Brain microvascular endothelial cell (primary cell): ENCODE measurements at regions not wholly inside any gene's neighbourhood (a gene's known extent, or its start where the extent isn't known, plus 50 kb on each side); places are given as distances from the start of the nearest gene placed in this dataset.

ENCODE experiments used
- DNase-seq: peaks from one replicate; pipeline ENCODE4 v3.0.0-alpha.2; 2020
- H3K27ac ChIP-seq: fragments of 250-450 bp; sonication (Bioruptor Pico); 2 replicates; pipeline ENCODE4 v1.5.1; 2020; ENCODE audit warnings: mild to moderate bottlenecking, moderate library complexity
- H3K27me3 ChIP-seq: fragments of 250-450 bp; sonication (Bioruptor Pico); replicated peaks from 2 replicates; pipeline ENCODE4 v1.5.1; 2020; ENCODE audit warnings: mild to moderate bottlenecking
- H3K36me3 ChIP-seq: fragments of 250-450 bp; sonication (Bioruptor Pico); replicated peaks from 2 replicates; pipeline ENCODE4 v1.5.1; 2020; ENCODE audit warnings: mild to moderate bottlenecking
- H3K4me3 ChIP-seq: 2 replicates; pipeline ENCODE4 v1.5.1; 2011; ENCODE audit warnings: low read depth, mild to moderate bottlenecking, control low read depth, low read length, moderate library complexity
- CTCF ChIP-seq: IDR thresholded peaks from 2 replicates; pipeline ENCODE4 v1.5.1; 2011; ENCODE audit warnings: low read depth, mild to moderate bottlenecking, moderate library complexity, low read length, control low read depth, inconsistent platforms; ENCODE audit errors: missing control alignments
- in situ Hi-C: cut with HindIII; loops from 2 replicates; pipeline ENCODE4 v1.10.0; 2017; ENCODE audit warnings: low sequenced_read_pairs, low pct_ligation_motif_present

- DNase-seq: no peak
- no peak for TF ChIP-seq CTCF
- Histone ChIP-seq H3K36me3 (no peaks in the 10 kb centered on the region), H3K27me3 (no peaks in the 10 kb centered on the region), H3K4me3 (no peak overlapping the region), H3K27ac (no peak overlapping the region)
- in situ Hi-C loops: no loop called here
These were observed 133.1 kb downstream of the HSD17B3 start for GRCh38 chr9:96168882-96169281.

- no peaks in the 10 kb centered on the region for H3K36me3 ChIP-seq
- no peak overlapping the region for H3K27ac ChIP-seq
- TF ChIP-seq CTCF: no peak
- no peak overlapping the region for H3K4me3 ChIP-seq
- no peak for DNase-seq
- in situ Hi-C loops: no loop called here
- H3K27me3 ChIP-seq: no peaks in the 10 kb centered on the region
These were observed 135.0 kb downstream of the HSD17B3 start for GRCh38 chr9:96167011-96167410.

GRCh38 chr9:96164268-96164683, 137.7 kb downstream of the HSD17B3 start:
- no peak for TF ChIP-seq CTCF

GRCh38 chr9:96163712-96164111, 138.3 kb downstream of the HSD17B3 start:
- no peaks in the 10 kb centered on the region for H3K27me3 ChIP-seq
- no peak for DNase-seq
- in situ Hi-C loops: no loop called here
- H3K4me3 ChIP-seq: no peak overlapping the region
- no peak for TF ChIP-seq CTCF
- H3K36me3 ChIP-seq: no peaks in the 10 kb centered on the region
- H3K27ac ChIP-seq: no peak overlapping the region

More at GRCh38 chr9:96164268-96164683, 137.7 kb downstream of the HSD17B3 start:
- H3K27me3 ChIP-seq: no peaks in the 10 kb centered on the region
- H3K4me3 ChIP-seq: no peak overlapping the region
- no peak overlapping the region for H3K27ac ChIP-seq
- H3K36me3 ChIP-seq: no peaks in the 10 kb centered on the region
- DNase-seq: no peak
- in situ Hi-C loops: no loop called here

GRCh38 chr9:96163161-96163560, 138.8 kb downstream of the HSD17B3 start:
- Histone ChIP-seq H3K36me3 (no peaks in the 10 kb centered on the region), H3K27ac (no peak overlapping the region), H3K4me3 (no peak overlapping the region), H3K27me3 (no peaks in the 10 kb centered on the region)
- no peak for DNase-seq
- in situ Hi-C loops: no loop called here
- TF ChIP-seq CTCF: no peak

- Histone ChIP-seq H3K27me3 (no peaks in the 10 kb centered on the region), H3K36me3 (no peaks in the 10 kb centered on the region), H3K27ac (no peak overlapping the region), H3K4me3 (no peak overlapping the region)
- in situ Hi-C loops: no loop called here
- DNase-seq: no peak
- no peak for TF ChIP-seq CTCF
These were observed 140.2 kb downstream of the HSD17B3 start for GRCh38 chr9:96161819-96162218.
